ENCODE measurements at regions not wholly inside any gene's neighbourhood (a gene's known extent, or its start where the extent isn't known, plus 50 kb on each side); places are given as distances from the start of the nearest gene placed in this dataset.

- DNase-seq (ENCODE audit: low read depth in 4 of 4, low spot score in 3 of 4) = no peak
These were observed 308.5 kb downstream of the ENC1 start for GRCh38 chr5:74332006-74332405.

GRCh38 chr5:74328221-74328630, 312.3 kb downstream of the ENC1 start:
- DNase-seq (ENCODE audit: low read depth in 4 of 4, low spot score in 3 of 4) = no peak

- DNase-seq (ENCODE audit: low read depth in 4 of 4, low spot score in 3 of 4) = no peak
These were observed 313.2 kb downstream of the ENC1 start for GRCh38 chr5:74327339-74327685.

- DNase-seq (ENCODE audit: low read depth in 4 of 4, low spot score in 3 of 4) = peak in 1 of 4 donors; percentile 30
These were observed 313.8 kb downstream of the ENC1 start for GRCh38 chr5:74326571-74327338.

GRCh38 chr5:74325866-74326265, 314.7 kb downstream of the ENC1 start:
- DNase-seq (ENCODE audit: low read depth in 4 of 4, low spot score in 3 of 4) = no peak

GRCh38 chr5:74324556-74324955, 316.0 kb downstream of the ENC1 start:
- DNase-seq (ENCODE audit: low read depth in 4 of 4, low spot score in 3 of 4) = no peak

- no peak for DNase-seq (ENCODE audit: low read depth in 4 of 4, low spot score in 3 of 4)
These were observed 317.6 kb downstream of the ENC1 start for GRCh38 chr5:74322944-74323343.

- DNase-seq (ENCODE audit: low read depth in 4 of 4, low spot score in 3 of 4) = no peak
These were observed 318.3 kb downstream of the ENC1 start for GRCh38 chr5:74322191-74322590.

- DNase-seq (ENCODE audit: low read depth in 4 of 4, low spot score in 3 of 4) = no peak
These were observed 319.2 kb downstream of the ENC1 start for GRCh38 chr5:74321326-74321725.

GRCh38 chr5:74320526-74320925, 320.0 kb downstream of the ENC1 start:
- no peak for DNase-seq (ENCODE audit: low read depth in 4 of 4, low spot score in 3 of 4)

- no peak for DNase-seq (ENCODE audit: low read depth in 4 of 4, low spot score in 3 of 4)
These were observed 321.5 kb downstream of the ENC1 start for GRCh38 chr5:74319076-74319475.

- DNase-seq (ENCODE audit: low read depth in 4 of 4, low spot score in 3 of 4) = no peak
These were observed 324.4 kb downstream of the ENC1 start for GRCh38 chr5:74316064-74316603.

GRCh38 chr5:74314906-74315305, 325.6 kb downstream of the ENC1 start:
- DNase-seq (ENCODE audit: low read depth in 4 of 4, low spot score in 3 of 4) = no peak

GRCh38 chr5:74313896-74314295, 326.6 kb downstream of the ENC1 start:
- DNase-seq (ENCODE audit: low read depth in 4 of 4, low spot score in 3 of 4) = no peak

- no peak for DNase-seq (ENCODE audit: low read depth in 4 of 4, low spot score in 3 of 4)
These were observed 327.8 kb downstream of the ENC1 start for GRCh38 chr5:74312746-74313145.

- no peak for DNase-seq (ENCODE audit: low read depth in 4 of 4, low spot score in 3 of 4)
These were observed 328.6 kb downstream of the ENC1 start for GRCh38 chr5:74311961-74312360.

GRCh38 chr5:74310997-74311930, 329.3 kb downstream of the ENC1 start:
- DNase-seq (ENCODE audit: low read depth in 4 of 4, low spot score in 3 of 4) = no peak

- no peak for DNase-seq (ENCODE audit: low read depth in 4 of 4, low spot score in 3 of 4)
These were observed 330.1 kb downstream of the ENC1 start for GRCh38 chr5:74310386-74310785.

GRCh38 chr5:74309050-74309449, 331.5 kb downstream of the ENC1 start:
- DNase-seq (ENCODE audit: low read depth in 4 of 4, low spot score in 3 of 4) = no peak

GRCh38 chr5:74306845-74307244, 333.7 kb downstream of the ENC1 start:
- no peak for DNase-seq (ENCODE audit: low read depth in 4 of 4, low spot score in 3 of 4)

GRCh38 chr5:74304536-74304935, 336.0 kb downstream of the ENC1 start:
- DNase-seq (ENCODE audit: low read depth in 4 of 4, low spot score in 3 of 4) = no peak

- no peak for DNase-seq (ENCODE audit: low read depth in 4 of 4, low spot score in 3 of 4)
These were observed 336.9 kb downstream of the ENC1 start for GRCh38 chr5:74303578-74303977.
